Transverse colon (tissue), 4 donors: ENCODE measurements at regions not wholly inside any gene's neighbourhood (a gene's known extent, or its start where the extent isn't known, plus 50 kb on each side); places are given as distances from the start of the nearest gene placed in this dataset.
"Not testable (repeated sequence)": the region's sequence is repeated elsewhere in the genome, so short reads cannot be mapped to it uniquely, and the experiment has no call there.

Source experiments
- DNase-seq: peaks from one replicate; pipeline ENCODE4 v3.0.0-alpha.2; 2019
- H3K27ac ChIP-seq, 4 donors: fragments of 200-600 bp; sonication (generic); 2 replicates each; pipeline ENCODE4 v1.5.1; 2016 to 2018; ENCODE audit warnings: inconsistent platforms in 4 of 4
- H3K27me3 ChIP-seq: fragments of 200-600 bp; sonication (generic); 2 replicates; pipeline ENCODE4 v1.5.1; 2017; ENCODE audit warnings: inconsistent platforms
- H3K36me3 ChIP-seq, 4 donors: fragments of 200-600 bp; sonication (generic); 2 replicates each; pipeline ENCODE4 v1.5.1; 2017 to 2019; ENCODE audit warnings: inconsistent platforms in 4 of 4
- H3K4me1 ChIP-seq, 4 donors: fragments of 200-600 bp; sonication (generic); 2 replicates each; pipeline ENCODE4 v1.5.1; 2017 to 2020; ENCODE audit warnings: inconsistent platforms in 4 of 4
- H3K4me3 ChIP-seq, 4 donors: fragments of 200-600 bp; sonication (generic); 1 replicate in 1 of 4; 2 replicates in 3 of 4; pipeline versions ENCODE4 v1.5.1 to v1.6.1; 2017 to 2019; ENCODE audit warnings: inconsistent platforms in 4 of 4
- H3K9me3 ChIP-seq, 2 donors: fragments of 200-600 bp; sonication (generic); 2 replicates each; pipeline ENCODE4 v1.5.1; 2017 to 2019; ENCODE audit warnings: inconsistent platforms in 2 of 2
- EP300 ChIP-seq: sonication (generic); formaldehyde crosslinking; IDR thresholded peaks from one replicate; pipeline ENCODE4 v1.6.1; 2017; ENCODE audit warnings: antibody characterized with exemption, low read depth
- POLR2A ChIP-seq: fragments of 450-650 bp; IDR thresholded peaks from one replicate; pipeline ENCODE4 v1.6.1; 2016; ENCODE audit warnings: antibody characterized with exemption, mild to moderate bottlenecking, moderate library complexity
- POLR2AphosphoS5 ChIP-seq, 3 donors: sonication (generic); formaldehyde crosslinking; IDR thresholded peaks; one replicate each; pipeline ENCODE4 v1.6.1; 2016; ENCODE audit warnings: antibody characterized with exemption in 3 of 3
- WGBS, 2 donors: methylation state at CpG; one replicate each; pipeline ENCODE4 v1.1.5; 2018; ENCODE audit warnings: low coverage in 1 of 2; 5-methylcytosine and 5-hydroxymethylcytosine counted together
- in situ Hi-C, 4 donors: fragments of 200-750 bp; cut with MboI; loops; one replicate each; pipeline versions ENCODE4 v1.15.0 to v1.15.1; 2017; ENCODE audit warnings: low sequenced_read_pairs in 3 of 4, low pct_ligation_motif_present in 1 of 4, low pct_unique_long_range_greater_than_20kb in 1 of 4
- intact Hi-C: fragments of 100-400 bp; cut with DNase I; formaldehyde crosslinking; loops from one replicate; pipeline ENCODE4 v1.15.1; 2023; ENCODE audit warnings: low total_unique reads
- TF ChIP-seq, protein P1 (sequence below), 5 experiments: fragments of 200-600 bp in 3 of 5; fragments of 450-650 bp in 2 of 5; sonication (generic) in 3 of 5; IDR thresholded peaks; 1 replicate in 2 of 5; 2 replicates in 3 of 5; pipeline ENCODE4 v1.5.1; 2016 to 2017; ENCODE audit warnings: antibody characterized with exemption in 5 of 5, inconsistent platforms in 3 of 5, mild to moderate bottlenecking in 2 of 5, moderate library complexity in 1 of 5

- in situ Hi-C loops (no loop called here), intact Hi-C loops (no loop called here)
- H3K4me3 ChIP-seq, result no peak overlapping the region
- DNase-seq, result no peak
- H3K27me3 ChIP-seq, result no peaks in the 10 kb centered on the region
- H3K27ac ChIP-seq, result no peak overlapping the region
- TF ChIP-seq, protein P1, sequence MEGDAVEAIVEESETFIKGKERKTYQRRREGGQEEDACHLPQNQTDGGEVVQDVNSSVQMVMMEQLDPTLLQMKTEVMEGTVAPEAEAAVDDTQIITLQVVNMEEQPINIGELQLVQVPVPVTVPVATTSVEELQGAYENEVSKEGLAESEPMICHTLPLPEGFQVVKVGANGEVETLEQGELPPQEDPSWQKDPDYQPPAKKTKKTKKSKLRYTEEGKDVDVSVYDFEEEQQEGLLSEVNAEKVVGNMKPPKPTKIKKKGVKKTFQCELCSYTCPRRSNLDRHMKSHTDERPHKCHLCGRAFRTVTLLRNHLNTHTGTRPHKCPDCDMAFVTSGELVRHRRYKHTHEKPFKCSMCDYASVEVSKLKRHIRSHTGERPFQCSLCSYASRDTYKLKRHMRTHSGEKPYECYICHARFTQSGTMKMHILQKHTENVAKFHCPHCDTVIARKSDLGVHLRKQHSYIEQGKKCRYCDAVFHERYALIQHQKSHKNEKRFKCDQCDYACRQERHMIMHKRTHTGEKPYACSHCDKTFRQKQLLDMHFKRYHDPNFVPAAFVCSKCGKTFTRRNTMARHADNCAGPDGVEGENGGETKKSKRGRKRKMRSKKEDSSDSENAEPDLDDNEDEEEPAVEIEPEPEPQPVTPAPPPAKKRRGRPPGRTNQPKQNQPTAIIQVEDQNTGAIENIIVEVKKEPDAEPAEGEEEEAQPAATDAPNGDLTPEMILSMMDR (IDR thresholded peaks at IDR 0.05), result no peak
- TF ChIP-seq POLR2A, result no peak
- no peak for TF ChIP-seq EP300
- TF ChIP-seq POLR2AphosphoS5 (IDR thresholded peaks at IDR 0.05), result no peak
- WGBS, 2 donors, result 44% methylated on average over 1 of the region's 1 CpG; no CpG with 5 or more reads in 1 of the 2 donors
- no peaks in the 10 kb centered on the region for H3K36me3 ChIP-seq
- no peaks in the 10 kb centered on the region for H3K9me3 ChIP-seq
- no peaks in the 10 kb centered on the region for H3K4me1 ChIP-seq
Observed at GRCh38 chr6:150503041-150503440, 96.6 kb upstream of the PLEKHG1 start.

- no peaks in the 10 kb centered on the region for H3K27me3 ChIP-seq
- 84 to 95% methylated on average over 7 of the region's 7 CpGs for WGBS, 2 donors
- no peak overlapping the region for H3K27ac ChIP-seq
- no peaks in the 10 kb centered on the region for H3K4me1 ChIP-seq
- intact Hi-C loops (no loop called here), in situ Hi-C loops (no loop called here)
- H3K36me3 ChIP-seq, result no peaks in the 10 kb centered on the region
- H3K9me3 ChIP-seq, result no peaks in the 10 kb centered on the region
- no peak for DNase-seq
- TF ChIP-seq, protein P1 (IDR thresholded peaks at IDR 0.05), result no peak
- TF ChIP-seq POLR2A, result no peak
- no peak for TF ChIP-seq EP300
- no peak for TF ChIP-seq POLR2AphosphoS5 (IDR thresholded peaks at IDR 0.05)
- no peak overlapping the region for H3K4me3 ChIP-seq
Observed at GRCh38 chr6:150503586-150504339, 95.9 kb upstream of the PLEKHG1 start.

DNA sequence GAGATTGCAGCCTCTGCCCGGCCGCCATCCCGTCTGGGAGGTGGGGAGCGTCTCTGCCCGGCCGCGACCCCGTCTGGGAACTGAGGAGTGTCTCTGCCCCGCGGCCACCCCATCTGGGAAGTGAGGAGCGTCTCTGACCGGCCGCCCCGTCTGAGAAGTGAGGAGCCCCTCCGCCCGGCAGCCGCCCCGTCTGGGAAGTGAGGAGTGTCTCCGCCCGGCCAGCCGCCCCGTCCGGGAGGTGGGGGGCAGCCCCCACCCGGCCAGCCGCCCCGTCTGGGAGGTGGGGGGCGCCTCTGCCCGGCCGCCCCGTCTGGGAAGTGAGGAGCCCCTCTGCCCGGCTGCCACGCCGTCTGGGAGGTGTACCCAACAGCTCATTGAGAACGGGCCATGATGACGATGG, 92.3 kb upstream of the PLEKHG1 start:
- H3K4me3 ChIP-seq, in situ Hi-C loops, intact Hi-C loops, H3K9me3 ChIP-seq, H3K27ac ChIP-seq, H3K36me3 ChIP-seq, H3K4me1 ChIP-seq, H3K27me3 ChIP-seq, DNase-seq: not testable (repeated sequence)
- 96% methylated on average over 19 of the region's 35 CpGs; no CpG with 5 or more reads in 1 of the 2 donors for WGBS, 2 donors

DNA sequence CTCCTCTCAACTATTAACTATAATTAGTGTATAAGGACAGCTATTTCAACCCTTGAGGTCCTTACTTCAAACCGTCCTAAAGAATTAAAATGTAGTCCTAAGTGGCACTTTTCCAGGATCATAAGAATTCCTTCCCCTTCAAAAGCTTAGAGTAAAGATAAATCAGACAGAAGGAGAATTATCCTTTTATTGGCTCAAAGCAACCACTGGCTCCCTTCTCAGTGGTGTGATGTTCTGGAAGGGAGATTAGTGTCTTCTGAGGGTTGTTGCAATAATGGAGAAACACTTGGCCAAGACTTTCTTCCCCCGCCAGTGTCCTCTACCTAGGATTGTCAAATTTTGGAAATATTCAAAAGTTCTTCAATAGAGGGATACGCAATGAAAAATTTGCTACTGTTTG, 89.1 kb upstream of the PLEKHG1 start:
- in situ Hi-C loops (no loop called here), intact Hi-C loops (no loop called here)
- Histone ChIP-seq H3K27ac (no peak overlapping the region), H3K9me3 (no peaks in the 10 kb centered on the region), H3K4me1 (no peaks in the 10 kb centered on the region), H3K27me3 (no peaks in the 10 kb centered on the region), H3K4me3 (no peak overlapping the region), H3K36me3 (no peaks in the 10 kb centered on the region)
- TF ChIP-seq POLR2A (no peak), EP300 (no peak), POLR2AphosphoS5 (IDR thresholded peaks at IDR 0.05) (no peak)
- TF ChIP-seq, protein P1 (IDR thresholded peaks at IDR 0.05), result no peak
- no peak for DNase-seq
- WGBS, 2 donors, result 75 to 79% methylated on average over 3 of the region's 3 CpGs

GRCh38 chr6:150511313-150511712, 88.4 kb upstream of the PLEKHG1 start:
- H3K27ac ChIP-seq, result no peak overlapping the region
- H3K36me3 ChIP-seq, result no peaks in the 10 kb centered on the region
- WGBS, 2 donors, result 81 to 94% methylated on average over 3 to 4 of the region's 4 CpGs
- no peaks in the 10 kb centered on the region for H3K4me1 ChIP-seq
- H3K4me3 ChIP-seq, result no peak overlapping the region
- intact Hi-C loops (no loop called here), in situ Hi-C loops (no loop called here)
- H3K9me3 ChIP-seq, result no peaks in the 10 kb centered on the region
- TF ChIP-seq, protein P1 (IDR thresholded peaks at IDR 0.05), result no peak
- no peak for TF ChIP-seq POLR2AphosphoS5 (IDR thresholded peaks at IDR 0.05)
- no peak for TF ChIP-seq POLR2A
- TF ChIP-seq EP300, result no peak
- H3K27me3 ChIP-seq, result no peaks in the 10 kb centered on the region
- DNase-seq, result no peak
